ENCODE measurements at regions not wholly inside any gene's neighbourhood (a gene's known extent, or its start where the extent isn't known, plus 50 kb on each side); places are given as distances from the start of the nearest gene placed in this dataset.

DNA sequence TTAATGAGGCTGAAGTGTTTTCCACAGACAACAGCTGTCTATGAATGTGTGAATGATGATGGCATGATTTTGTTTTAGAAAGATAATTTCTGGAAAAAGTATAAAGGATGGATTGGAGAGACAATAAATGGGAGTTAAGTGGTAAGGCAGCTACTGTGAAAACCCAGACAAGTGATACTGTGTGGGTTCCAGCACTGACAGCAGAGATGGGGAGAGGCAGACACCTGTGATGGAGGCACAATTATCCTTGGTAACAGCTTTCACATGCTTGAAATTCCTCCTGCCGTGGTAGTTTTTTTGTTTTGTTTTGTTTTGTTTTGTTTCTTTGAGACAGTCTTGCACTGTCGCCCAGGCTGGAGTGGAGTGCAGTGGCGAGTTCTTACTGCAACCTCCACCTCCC, 189.3 kb downstream of the DEPDC1B start:
- no peaks in the 10 kb centered on the region for H3K9me3 ChIP-seq (ENCODE audit: control insufficient read depth, low read length)
- no peaks in the 10 kb centered on the region for H3K27me3 ChIP-seq (ENCODE audit: control insufficient read depth in 1 of 2, insufficient read depth in 1 of 2, low read length in 2 of 2)
- no peak overlapping the region for H3K14ac ChIP-seq (ENCODE audit: low read length in 2 of 2)
- H3K9ac ChIP-seq (ENCODE audit: low read length) = no peak overlapping the region
- H3K23ac ChIP-seq (ENCODE audit: low read length in 2 of 2) = no peak overlapping the region
- no peaks in the 10 kb centered on the region for H3K36me3 ChIP-seq (ENCODE audit: control insufficient read depth in 1 of 2, insufficient read depth in 2 of 2, low read depth in 1 of 2, low read length in 2 of 2)
- H3K4me2 ChIP-seq (ENCODE audit: low read length, poor library complexity, severe bottlenecking) = no peak overlapping the region
- H2BK12ac ChIP-seq (ENCODE audit: low read length in 2 of 2) = peak overlapping the region in 1 of 2 experiments; percentile 50
- WGBS = 61% methylated on average over 3 of the region's 3 CpGs
- H4K8ac ChIP-seq (ENCODE audit: low read length) = no peak overlapping the region
- no peaks in the 10 kb centered on the region for H3K79me1 ChIP-seq (replicated peaks; ENCODE audit: low read length, poor library complexity, severe bottlenecking)
- H4K91ac ChIP-seq (ENCODE audit: low read length) = no peak overlapping the region
- DNase-seq = no peak
- no peak overlapping the region for H2BK15ac ChIP-seq (ENCODE audit: low read depth, poor library complexity, severe bottlenecking)
- no peak overlapping the region for H2AFZ ChIP-seq (ENCODE audit: low read depth, low read length)
- peak overlapping the region in 1 of 2 experiments; percentile 70 for H3K18ac ChIP-seq (ENCODE audit: low read depth in 1 of 2, low read length in 2 of 2)
- H2BK5ac ChIP-seq (ENCODE audit: low read depth, low read length, poor library complexity, severe bottlenecking) = no peak overlapping the region
- no peak overlapping the region for H3K4ac ChIP-seq (ENCODE audit: low read depth in 1 of 2, low read length in 2 of 2)
- no peak overlapping the region for H3K4me3 ChIP-seq (ENCODE audit: insufficient read depth in 1 of 2, low read depth in 1 of 2, low read length in 2 of 2)
- H3K27ac ChIP-seq (ENCODE audit: low read length, poor library complexity, severe bottlenecking) = no peak overlapping the region
- no peak overlapping the region for H2AK5ac ChIP-seq (ENCODE audit: low read length, severe bottlenecking)
- no peak overlapping the region for H2BK120ac ChIP-seq (ENCODE audit: low read depth, low read length)
- no peaks in the 10 kb centered on the region for H3K4me1 ChIP-seq (ENCODE audit: control insufficient read depth, insufficient read depth, low read depth, low read length)

DNA sequence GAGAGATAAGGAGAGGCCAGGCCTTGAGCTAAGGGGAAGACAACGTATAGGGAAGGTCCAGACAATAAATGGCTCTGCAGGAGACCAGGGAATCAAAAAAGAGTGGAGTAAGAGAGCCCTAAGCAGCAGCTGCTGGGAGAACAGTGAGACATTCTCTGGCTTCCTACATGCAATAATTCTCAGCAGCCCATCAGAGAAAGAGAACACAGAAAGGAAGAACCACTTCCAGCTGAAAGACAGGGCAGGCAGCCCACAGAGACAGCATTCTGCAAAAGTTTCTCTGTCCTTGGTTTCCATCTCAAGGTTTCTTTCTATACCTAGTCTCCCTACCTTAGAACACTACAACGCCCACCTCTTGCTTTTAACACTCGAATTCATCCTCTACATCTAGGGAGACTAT, 189.9 kb downstream of the DEPDC1B start:
- Histone ChIP-seq H3K4me1 (ENCODE audit: control insufficient read depth, insufficient read depth, low read depth, low read length) (no peaks in the 10 kb centered on the region), H3K9ac (ENCODE audit: low read length) (no peak overlapping the region), H3K23ac (ENCODE audit: low read length in 2 of 2) (no peak overlapping the region), H2BK5ac (ENCODE audit: low read depth, low read length, poor library complexity, severe bottlenecking) (no peak overlapping the region), H2BK12ac (ENCODE audit: low read length in 2 of 2) (no peak overlapping the region), H3K14ac (ENCODE audit: low read length in 2 of 2) (no peak overlapping the region), H3K9me3 (ENCODE audit: control insufficient read depth, low read length) (no peaks in the 10 kb centered on the region), H3K79me1 (replicated peaks; ENCODE audit: low read length, poor library complexity, severe bottlenecking) (no peaks in the 10 kb centered on the region), H2BK15ac (ENCODE audit: low read depth, poor library complexity, severe bottlenecking) (no peak overlapping the region), H3K4me2 (ENCODE audit: low read length, poor library complexity, severe bottlenecking) (no peak overlapping the region), H2AFZ (ENCODE audit: low read depth, low read length) (no peak overlapping the region), H3K27ac (ENCODE audit: low read length, poor library complexity, severe bottlenecking) (no peak overlapping the region), H3K18ac (ENCODE audit: low read depth in 1 of 2, low read length in 2 of 2) (peak overlapping the region in 1 of 2 experiments; percentile 19), H3K36me3 (ENCODE audit: control insufficient read depth in 1 of 2, insufficient read depth in 2 of 2, low read depth in 1 of 2, low read length in 2 of 2) (no peaks in the 10 kb centered on the region), H2BK120ac (ENCODE audit: low read depth, low read length) (no peak overlapping the region), H3K27me3 (ENCODE audit: control insufficient read depth in 1 of 2, insufficient read depth in 1 of 2, low read length in 2 of 2) (no peaks in the 10 kb centered on the region), H2AK5ac (ENCODE audit: low read length, severe bottlenecking) (no peak overlapping the region), H3K4me3 (ENCODE audit: insufficient read depth in 1 of 2, low read depth in 1 of 2, low read length in 2 of 2) (no peak overlapping the region), H4K8ac (ENCODE audit: low read length) (peak overlapping the region; percentile 75), H3K4ac (ENCODE audit: low read depth in 1 of 2, low read length in 2 of 2) (no peak overlapping the region), H4K91ac (ENCODE audit: low read length) (no peak overlapping the region)
- 20% methylated on average over 1 of the region's 3 CpGs for WGBS
- no peak for DNase-seq

GRCh38 chr5:60509519-60509918, 190.4 kb downstream of the DEPDC1B start:
- no peaks in the 10 kb centered on the region for H3K36me3 ChIP-seq (ENCODE audit: control insufficient read depth in 1 of 2, insufficient read depth in 2 of 2, low read depth in 1 of 2, low read length in 2 of 2)
- H2BK12ac ChIP-seq (ENCODE audit: low read length in 2 of 2) = no peak overlapping the region
- peak overlapping the region in 1 of 2 experiments; percentile 19 for H3K18ac ChIP-seq (ENCODE audit: low read depth in 1 of 2, low read length in 2 of 2)
- H3K4me2 ChIP-seq (ENCODE audit: low read length, poor library complexity, severe bottlenecking) = no peak overlapping the region
- no peak overlapping the region for H2BK120ac ChIP-seq (ENCODE audit: low read depth, low read length)
- H3K4me1 ChIP-seq (ENCODE audit: control insufficient read depth, insufficient read depth, low read depth, low read length) = no peaks in the 10 kb centered on the region
- no peaks in the 10 kb centered on the region for H3K27me3 ChIP-seq (ENCODE audit: control insufficient read depth in 1 of 2, insufficient read depth in 1 of 2, low read length in 2 of 2)
- H3K4ac ChIP-seq (ENCODE audit: low read depth in 1 of 2, low read length in 2 of 2) = no peak overlapping the region
- no peak overlapping the region for H2AK5ac ChIP-seq (ENCODE audit: low read length, severe bottlenecking)
- no peaks in the 10 kb centered on the region for H3K9me3 ChIP-seq (ENCODE audit: control insufficient read depth, low read length)
- peak overlapping the region; percentile 75 for H4K8ac ChIP-seq (ENCODE audit: low read length)
- H3K23ac ChIP-seq (ENCODE audit: low read length in 2 of 2) = no peak overlapping the region
- H2BK15ac ChIP-seq (ENCODE audit: low read depth, poor library complexity, severe bottlenecking) = no peak overlapping the region
- H4K91ac ChIP-seq (ENCODE audit: low read length) = no peak overlapping the region
- no peak overlapping the region for H2AFZ ChIP-seq (ENCODE audit: low read depth, low read length)
- 95% methylated on average over 2 of the region's 2 CpGs for WGBS
- H3K14ac ChIP-seq (ENCODE audit: low read length in 2 of 2) = peak overlapping the region in 1 of 2 experiments; percentile 25
- H3K4me3 ChIP-seq (ENCODE audit: insufficient read depth in 1 of 2, low read depth in 1 of 2, low read length in 2 of 2) = no peak overlapping the region
- no peak for DNase-seq
- H3K79me1 ChIP-seq (replicated peaks; ENCODE audit: low read length, poor library complexity, severe bottlenecking) = no peaks in the 10 kb centered on the region
- no peak overlapping the region for H3K9ac ChIP-seq (ENCODE audit: low read length)
- no peak overlapping the region for H2BK5ac ChIP-seq (ENCODE audit: low read depth, low read length, poor library complexity, severe bottlenecking)
- no peak overlapping the region for H3K27ac ChIP-seq (ENCODE audit: low read length, poor library complexity, severe bottlenecking)

DNA sequence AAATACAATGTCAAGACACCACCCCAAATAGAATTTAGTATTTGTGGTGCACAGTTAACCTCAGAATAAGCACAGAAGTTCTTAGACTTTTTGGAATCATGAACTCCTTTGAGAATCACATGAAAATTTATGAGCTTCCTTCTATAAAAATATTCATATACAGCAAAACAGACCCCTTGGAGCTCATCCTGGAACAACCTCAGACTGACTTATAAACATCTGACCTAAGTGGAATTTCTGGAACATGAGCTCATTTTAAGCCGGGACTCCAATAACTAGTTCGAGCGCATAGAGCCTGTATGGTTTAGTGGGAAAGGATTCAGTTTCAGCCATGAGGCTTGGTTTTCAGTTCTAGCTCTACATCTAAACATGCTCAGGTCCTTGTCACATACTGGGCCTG, 192.3 kb downstream of the DEPDC1B start:
- no peak overlapping the region for H3K18ac ChIP-seq (ENCODE audit: low read depth in 1 of 2, low read length in 2 of 2)
- no peaks in the 10 kb centered on the region for H3K27me3 ChIP-seq (ENCODE audit: control insufficient read depth in 1 of 2, insufficient read depth in 1 of 2, low read length in 2 of 2)
- H3K4me1 ChIP-seq (ENCODE audit: control insufficient read depth, insufficient read depth, low read depth, low read length) = no peaks in the 10 kb centered on the region
- no peak overlapping the region for H3K27ac ChIP-seq (ENCODE audit: low read length, poor library complexity, severe bottlenecking)
- peak; percentile 79 for DNase-seq
- H3K4me3 ChIP-seq (ENCODE audit: insufficient read depth in 1 of 2, low read depth in 1 of 2, low read length in 2 of 2) = no peak overlapping the region
- H2BK15ac ChIP-seq (ENCODE audit: low read depth, poor library complexity, severe bottlenecking) = no peak overlapping the region
- H3K23ac ChIP-seq (ENCODE audit: low read length in 2 of 2) = no peak overlapping the region
- H3K9me3 ChIP-seq (ENCODE audit: control insufficient read depth, low read length) = no peaks in the 10 kb centered on the region
- H2AFZ ChIP-seq (ENCODE audit: low read depth, low read length) = no peak overlapping the region
- H2BK120ac ChIP-seq (ENCODE audit: low read depth, low read length) = no peak overlapping the region
- H3K4me2 ChIP-seq (ENCODE audit: low read length, poor library complexity, severe bottlenecking) = no peak overlapping the region
- no peak overlapping the region for H3K9ac ChIP-seq (ENCODE audit: low read length)
- H3K36me3 ChIP-seq (ENCODE audit: control insufficient read depth in 1 of 2, insufficient read depth in 2 of 2, low read depth in 1 of 2, low read length in 2 of 2) = no peaks in the 10 kb centered on the region
- peak overlapping the region in 1 of 2 experiments; percentile 38 for H2BK12ac ChIP-seq (ENCODE audit: low read length in 2 of 2)
- no peak overlapping the region for H4K8ac ChIP-seq (ENCODE audit: low read length)
- no peak overlapping the region for H2AK5ac ChIP-seq (ENCODE audit: low read length, severe bottlenecking)
- H3K79me1 ChIP-seq (replicated peaks; ENCODE audit: low read length, poor library complexity, severe bottlenecking) = no peaks in the 10 kb centered on the region
- H4K91ac ChIP-seq (ENCODE audit: low read length) = no peak overlapping the region
- H3K14ac ChIP-seq (ENCODE audit: low read length in 2 of 2) = no peak overlapping the region
- H3K4ac ChIP-seq (ENCODE audit: low read depth in 1 of 2, low read length in 2 of 2) = no peak overlapping the region
- no peak overlapping the region for H2BK5ac ChIP-seq (ENCODE audit: low read depth, low read length, poor library complexity, severe bottlenecking)
- WGBS = 10% methylated on average over 3 of the region's 3 CpGs
